ENCODE measurements at regions not wholly inside any gene's neighbourhood (a gene's known extent, or its start where the extent isn't known, plus 50 kb on each side); places are given as distances from the start of the nearest gene placed in this dataset.

DNA sequence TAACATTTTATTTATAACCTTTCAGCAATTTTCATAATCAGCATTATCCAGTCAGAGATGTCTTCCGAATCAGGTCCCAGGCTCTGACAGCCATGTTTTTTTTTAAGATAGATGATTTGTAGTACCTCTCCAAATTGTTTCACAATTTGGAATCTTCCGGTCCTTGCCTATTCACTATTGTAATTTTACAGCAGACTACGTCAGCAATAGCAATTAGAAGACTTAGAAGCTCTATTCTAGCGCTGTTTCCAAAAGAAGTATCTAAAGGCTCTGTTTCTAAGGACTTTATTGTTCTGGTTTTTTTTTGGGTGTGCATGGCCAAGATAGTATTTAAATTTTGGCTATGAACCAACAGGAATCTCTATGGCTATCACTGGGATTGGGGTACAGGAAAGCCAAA is 94.6 kb upstream of the PELI1 start:
- DNase-seq (no peak), ATAC-seq (ENCODE audit: insufficient read depth, low FRiP score) (no peak)
- TF ChIP-seq, protein P1, sequence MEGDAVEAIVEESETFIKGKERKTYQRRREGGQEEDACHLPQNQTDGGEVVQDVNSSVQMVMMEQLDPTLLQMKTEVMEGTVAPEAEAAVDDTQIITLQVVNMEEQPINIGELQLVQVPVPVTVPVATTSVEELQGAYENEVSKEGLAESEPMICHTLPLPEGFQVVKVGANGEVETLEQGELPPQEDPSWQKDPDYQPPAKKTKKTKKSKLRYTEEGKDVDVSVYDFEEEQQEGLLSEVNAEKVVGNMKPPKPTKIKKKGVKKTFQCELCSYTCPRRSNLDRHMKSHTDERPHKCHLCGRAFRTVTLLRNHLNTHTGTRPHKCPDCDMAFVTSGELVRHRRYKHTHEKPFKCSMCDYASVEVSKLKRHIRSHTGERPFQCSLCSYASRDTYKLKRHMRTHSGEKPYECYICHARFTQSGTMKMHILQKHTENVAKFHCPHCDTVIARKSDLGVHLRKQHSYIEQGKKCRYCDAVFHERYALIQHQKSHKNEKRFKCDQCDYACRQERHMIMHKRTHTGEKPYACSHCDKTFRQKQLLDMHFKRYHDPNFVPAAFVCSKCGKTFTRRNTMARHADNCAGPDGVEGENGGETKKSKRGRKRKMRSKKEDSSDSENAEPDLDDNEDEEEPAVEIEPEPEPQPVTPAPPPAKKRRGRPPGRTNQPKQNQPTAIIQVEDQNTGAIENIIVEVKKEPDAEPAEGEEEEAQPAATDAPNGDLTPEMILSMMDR (IDR thresholded peaks at IDR 0.05; ENCODE audit: control extremely low read depth, extremely low read depth), result no peak
- Histone ChIP-seq H3K9me3 (ENCODE audit: control insufficient read depth in 4 of 4, insufficient read depth in 3 of 4, low read length in 3 of 4) (no peaks in the 10 kb centered on the region), H3K4me3 (no peak overlapping the region), H3K36me3 (ENCODE audit: control insufficient read depth in 4 of 4, insufficient read depth in 4 of 4, low read length in 4 of 4) (no peaks in the 10 kb centered on the region), H3K27ac (ENCODE audit: low read depth in 1 of 2, low read length in 1 of 2) (no peak overlapping the region), H3K27me3 (ENCODE audit: control insufficient read depth in 3 of 3, insufficient read depth in 3 of 3, low read length in 2 of 3) (no peaks in the 10 kb centered on the region), H3K4me1 (ENCODE audit: control insufficient read depth in 5 of 5, insufficient read depth in 5 of 5, low read length in 5 of 5) (peaks cover 0 to 1% (median 0%) of the 10 kb centered on the region in 5 donors), H3K9ac (ENCODE audit: insufficient read depth in 1 of 2, low read length in 2 of 2) (no peak overlapping the region)
- WGBS, 2 donors, result 96 to 98% methylated on average over 4 of the region's 4 CpGs

DNA sequence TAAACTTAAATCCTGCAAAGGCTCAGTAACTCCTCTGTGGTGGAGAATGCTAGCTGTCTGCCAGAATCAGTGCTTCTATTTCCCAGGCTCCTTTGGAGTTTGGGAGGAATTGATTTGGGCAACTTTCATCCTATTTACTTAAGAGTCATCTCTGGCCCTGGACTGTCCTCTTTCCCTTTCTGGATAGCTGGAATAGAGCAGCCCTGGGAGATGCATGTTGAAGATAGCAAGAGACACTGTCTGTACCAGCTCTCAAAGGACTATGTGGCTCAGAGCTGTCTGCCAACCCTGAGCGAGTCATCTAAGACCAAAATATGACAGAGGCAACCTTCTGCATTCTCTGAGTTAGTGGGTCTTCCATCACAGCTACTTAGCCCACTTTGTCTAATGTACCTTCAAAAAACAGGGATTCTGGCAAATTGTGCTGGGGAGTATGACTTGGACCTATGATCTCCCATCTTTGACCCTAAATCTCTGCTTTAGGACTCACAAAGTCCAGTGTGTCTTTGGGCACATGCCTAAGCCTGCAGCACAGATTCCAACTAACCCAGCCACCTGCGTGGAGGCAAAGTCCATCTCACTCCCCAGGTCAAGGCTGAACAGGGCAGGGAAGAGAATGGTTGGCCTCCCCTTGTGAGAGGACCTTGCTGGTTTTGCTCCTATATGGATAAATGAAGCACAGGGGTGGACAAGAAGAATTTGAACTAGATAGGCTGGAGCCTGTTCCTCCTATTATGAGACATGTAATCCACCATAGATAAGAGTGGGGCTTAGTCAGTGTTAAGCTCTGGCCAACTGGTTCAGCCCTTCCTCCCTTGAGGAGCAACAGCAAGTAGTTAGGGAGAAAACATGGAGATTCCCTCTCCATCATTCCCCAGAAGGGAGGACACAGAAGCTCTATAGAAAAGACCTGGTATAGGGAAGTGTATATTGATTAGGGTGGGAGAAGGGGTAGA is 99.1 kb upstream of the PELI1 start:
- no peak for DNase-seq
- Histone ChIP-seq H3K36me3 (ENCODE audit: control insufficient read depth in 4 of 4, insufficient read depth in 4 of 4, low read length in 4 of 4) (no peaks in the 10 kb centered on the region), H3K27ac (ENCODE audit: low read depth in 1 of 2, low read length in 1 of 2) (no peak overlapping the region), H3K4me3 (no peak overlapping the region), H3K4me1 (ENCODE audit: control insufficient read depth in 5 of 5, insufficient read depth in 5 of 5, low read length in 5 of 5) (peaks cover 0 to 5% (median 0%) of the 10 kb centered on the region in 5 donors), H3K27me3 (ENCODE audit: control insufficient read depth in 3 of 3, insufficient read depth in 3 of 3, low read length in 2 of 3) (no peaks in the 10 kb centered on the region), H3K9ac (ENCODE audit: insufficient read depth in 1 of 2, low read length in 2 of 2) (no peak overlapping the region), H3K9me3 (ENCODE audit: control insufficient read depth in 4 of 4, insufficient read depth in 3 of 4, low read length in 3 of 4) (no peaks in the 10 kb centered on the region)
- 94 to 97% methylated on average over 2 of the region's 2 CpGs for WGBS, 2 donors
- no peak for ATAC-seq (ENCODE audit: insufficient read depth, low FRiP score)
- TF ChIP-seq, protein P1 (IDR thresholded peaks at IDR 0.05; ENCODE audit: control extremely low read depth, extremely low read depth), result no peak

DNA sequence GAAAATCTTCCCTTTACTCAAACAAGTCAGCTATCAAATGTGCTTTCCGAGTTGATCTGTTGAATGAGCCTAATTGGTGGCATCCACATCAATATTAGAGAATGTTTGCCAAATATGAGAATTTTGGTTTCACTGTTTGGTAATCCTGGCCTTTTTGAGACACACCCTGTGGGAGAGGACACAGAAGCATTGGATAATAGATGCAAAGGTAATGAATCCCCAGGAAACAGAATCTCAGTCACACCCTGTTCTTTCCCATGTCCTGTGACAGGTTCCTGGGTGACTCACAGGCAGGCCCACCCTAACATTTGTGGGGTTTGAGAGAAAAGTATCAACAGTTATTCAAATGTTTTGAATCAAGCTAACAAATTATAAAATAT is 99.8 kb upstream of the PELI1 start:
- ATAC-seq (ENCODE audit: insufficient read depth, low FRiP score) (no peak), DNase-seq (no peak)
- 94 to 96% methylated on average over 1 of the region's 1 CpG for whole genome bisulfite sequencing, 2 donors
- Histone ChIP-seq H3K27ac (ENCODE audit: low read depth in 1 of 2, low read length in 1 of 2) (no peak overlapping the region), H3K9me3 (ENCODE audit: control insufficient read depth in 4 of 4, insufficient read depth in 3 of 4, low read length in 3 of 4) (no peaks in the 10 kb centered on the region), H3K9ac (ENCODE audit: insufficient read depth in 1 of 2, low read length in 2 of 2) (no peak overlapping the region), H3K4me3 (no peak overlapping the region), H3K36me3 (ENCODE audit: control insufficient read depth in 4 of 4, insufficient read depth in 4 of 4, low read length in 4 of 4) (no peaks in the 10 kb centered on the region), H3K4me1 (ENCODE audit: control insufficient read depth in 5 of 5, insufficient read depth in 5 of 5, low read length in 5 of 5) (peaks cover 0 to 10% (median 0%) of the 10 kb centered on the region in 5 donors), H3K27me3 (ENCODE audit: control insufficient read depth in 3 of 3, insufficient read depth in 3 of 3, low read length in 2 of 3) (no peaks in the 10 kb centered on the region)
- TF ChIP-seq, protein P1 (IDR thresholded peaks at IDR 0.05; ENCODE audit: control extremely low read depth, extremely low read depth), result no peak
